D721Med (cell line): ENCODE measurements at regions not wholly inside any gene's neighbourhood (a gene's known extent, or its start where the extent isn't known, plus 50 kb on each side); places are given as distances from the start of the nearest gene placed in this dataset.

Experiments used
- DNase-seq: peaks from one replicate; pipeline ENCODE4 v3.0.0; 2011; ENCODE audit warnings: low spot score; ENCODE audit not compliant: insufficient read length
- FAIRE-seq: peaks from 2 replicates; lab custom pipeline; 2011; peaks lifted over from hg19 to GRCh38; lab: Jason Lieb, UNC
- TF ChIP-seq, protein P1 (sequence below): IDR thresholded peaks from 2 replicates; pipeline ENCODE4 v1.5.1; 2012; ENCODE audit warnings: mild to moderate bottlenecking, control low read depth; ENCODE audit not compliant: insufficient read depth; ENCODE audit errors: missing control alignments

DNA sequence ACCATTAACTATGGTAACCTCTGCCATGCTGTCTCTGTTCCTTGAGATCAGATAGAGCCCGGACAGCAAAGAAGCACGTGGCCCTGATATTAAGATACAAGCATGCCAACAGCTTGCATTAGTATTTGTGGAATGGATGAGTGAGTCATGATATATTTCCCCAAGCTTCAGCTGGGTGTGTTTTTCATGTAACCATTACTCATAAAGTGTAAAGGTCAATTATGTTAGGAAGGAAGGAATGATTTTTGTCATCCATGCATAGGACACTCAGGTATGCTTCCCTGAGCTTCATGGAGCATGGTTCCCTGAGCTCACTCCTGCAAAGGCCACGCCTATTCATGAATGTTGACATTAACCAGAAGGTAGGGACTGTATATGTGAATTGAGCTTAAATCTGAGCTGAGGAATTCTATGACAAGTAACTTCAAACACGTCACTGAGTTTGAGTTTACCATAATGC, 74.6 kb downstream of the ARL4C start:
- FAIRE-seq = no peak
- TF ChIP-seq, protein P1, sequence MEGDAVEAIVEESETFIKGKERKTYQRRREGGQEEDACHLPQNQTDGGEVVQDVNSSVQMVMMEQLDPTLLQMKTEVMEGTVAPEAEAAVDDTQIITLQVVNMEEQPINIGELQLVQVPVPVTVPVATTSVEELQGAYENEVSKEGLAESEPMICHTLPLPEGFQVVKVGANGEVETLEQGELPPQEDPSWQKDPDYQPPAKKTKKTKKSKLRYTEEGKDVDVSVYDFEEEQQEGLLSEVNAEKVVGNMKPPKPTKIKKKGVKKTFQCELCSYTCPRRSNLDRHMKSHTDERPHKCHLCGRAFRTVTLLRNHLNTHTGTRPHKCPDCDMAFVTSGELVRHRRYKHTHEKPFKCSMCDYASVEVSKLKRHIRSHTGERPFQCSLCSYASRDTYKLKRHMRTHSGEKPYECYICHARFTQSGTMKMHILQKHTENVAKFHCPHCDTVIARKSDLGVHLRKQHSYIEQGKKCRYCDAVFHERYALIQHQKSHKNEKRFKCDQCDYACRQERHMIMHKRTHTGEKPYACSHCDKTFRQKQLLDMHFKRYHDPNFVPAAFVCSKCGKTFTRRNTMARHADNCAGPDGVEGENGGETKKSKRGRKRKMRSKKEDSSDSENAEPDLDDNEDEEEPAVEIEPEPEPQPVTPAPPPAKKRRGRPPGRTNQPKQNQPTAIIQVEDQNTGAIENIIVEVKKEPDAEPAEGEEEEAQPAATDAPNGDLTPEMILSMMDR = no peak
- no peak for DNase-seq

DNA sequence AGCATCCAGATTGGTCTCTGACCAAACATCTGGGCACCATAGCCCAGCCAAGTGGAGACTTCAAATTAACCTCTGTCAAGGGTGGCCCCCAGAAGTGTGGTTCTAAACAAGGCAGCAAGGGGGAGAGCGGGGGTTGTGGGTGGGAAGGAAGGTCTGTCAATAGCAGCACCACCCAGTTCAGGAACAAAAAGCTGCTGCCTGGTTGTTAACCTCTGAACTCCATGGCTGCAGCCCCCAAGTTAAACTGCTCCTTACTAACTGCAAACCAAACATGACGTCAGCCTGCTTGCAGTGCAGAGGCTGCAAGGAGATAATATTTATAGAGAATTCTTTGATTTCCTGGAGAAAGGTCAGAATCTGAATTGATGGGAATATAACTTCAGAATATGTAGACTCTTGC, 76.5 kb downstream of the ARL4C start:
- DNase-seq = no peak
- TF ChIP-seq, protein P1 = no peak
- FAIRE-seq = no peak

DNA sequence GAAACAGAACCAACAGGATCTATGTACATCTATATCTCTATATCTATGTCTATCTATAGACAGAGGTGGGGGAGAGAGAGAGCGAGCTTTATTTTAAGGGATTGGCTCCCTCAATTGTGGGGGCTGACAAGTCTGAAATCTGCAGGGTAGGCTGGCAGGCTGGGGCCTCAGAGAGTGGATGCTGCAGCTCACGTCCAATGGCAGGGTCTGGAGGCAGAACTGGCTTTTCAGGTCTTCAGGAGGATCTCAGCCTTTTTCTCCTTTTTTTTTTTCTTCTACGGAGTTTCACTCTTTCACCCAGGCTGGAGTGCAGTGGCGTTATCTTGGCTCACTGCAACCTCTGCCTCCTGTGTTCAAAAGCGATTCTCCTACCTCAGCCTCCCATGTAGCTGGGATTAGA, 77.2 kb downstream of the ARL4C start:
- TF ChIP-seq, protein P1 = no peak
- DNase-seq = no peak
- FAIRE-seq = no peak

DNA sequence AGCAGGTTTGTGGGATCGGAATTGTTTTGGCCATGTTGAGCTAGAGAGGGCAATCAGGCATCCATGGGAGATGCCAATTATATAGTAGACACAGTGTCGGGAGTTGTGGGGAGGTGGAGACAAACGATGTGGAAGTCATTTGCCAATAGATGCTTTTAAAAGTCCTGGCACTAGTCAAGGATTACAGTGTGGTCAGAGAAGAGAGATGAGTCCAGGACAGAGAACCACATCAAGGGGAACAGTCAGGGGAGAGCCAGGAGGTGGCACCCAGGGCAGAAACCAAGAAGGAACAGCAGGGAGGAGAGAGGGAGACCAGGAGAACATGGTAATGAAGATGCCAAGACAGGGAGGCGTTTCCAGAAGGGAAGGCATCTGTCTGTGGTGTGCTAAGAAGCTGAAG, 81.2 kb downstream of the ARL4C start:
- DNase-seq (no peak), FAIRE-seq (no peak)
- TF ChIP-seq, protein P1 = no peak

DNA sequence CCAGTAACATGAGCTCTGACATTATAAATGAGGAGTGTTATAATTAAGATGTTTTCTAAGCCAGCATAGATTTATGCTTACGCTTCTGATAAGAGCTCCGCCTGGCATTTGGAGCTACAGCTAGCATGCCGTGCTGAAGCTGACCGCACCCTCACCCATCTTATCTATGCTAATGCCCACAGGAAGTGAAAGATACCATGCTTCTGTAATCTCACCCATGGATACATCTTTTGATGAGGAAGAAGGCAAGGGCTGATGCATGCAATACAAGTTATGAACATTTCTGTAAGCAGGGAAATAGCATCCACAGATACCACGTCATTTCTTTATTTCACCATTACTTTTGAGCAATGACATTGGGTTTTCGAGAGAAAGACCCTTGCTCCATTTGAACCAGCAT, 82.3 kb downstream of the ARL4C start:
- DNase-seq (no peak), FAIRE-seq (no peak)
- TF ChIP-seq, protein P1 = no peak

DNA sequence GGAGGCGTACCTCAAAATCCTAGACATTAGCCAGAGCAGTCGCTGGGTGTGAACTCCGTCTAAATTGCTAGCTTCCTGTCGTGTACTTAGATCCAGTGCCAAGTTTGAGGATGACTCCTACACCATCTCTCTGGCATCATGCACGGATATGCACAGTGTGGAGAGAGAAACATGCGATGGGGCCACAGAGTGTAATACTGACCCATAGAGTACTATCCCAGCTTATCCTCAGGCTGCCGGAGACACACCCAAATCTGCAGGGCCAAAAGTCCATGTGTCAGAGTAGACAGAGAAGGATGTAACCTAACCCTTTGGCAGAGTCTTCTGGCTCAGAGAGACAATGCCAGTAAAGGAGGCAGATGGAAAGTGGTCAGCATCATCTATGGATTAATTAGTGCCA, 84.2 kb downstream of the ARL4C start:
- DNase-seq = no peak
- TF ChIP-seq, protein P1 = no peak
- no peak for FAIRE-seq

DNA sequence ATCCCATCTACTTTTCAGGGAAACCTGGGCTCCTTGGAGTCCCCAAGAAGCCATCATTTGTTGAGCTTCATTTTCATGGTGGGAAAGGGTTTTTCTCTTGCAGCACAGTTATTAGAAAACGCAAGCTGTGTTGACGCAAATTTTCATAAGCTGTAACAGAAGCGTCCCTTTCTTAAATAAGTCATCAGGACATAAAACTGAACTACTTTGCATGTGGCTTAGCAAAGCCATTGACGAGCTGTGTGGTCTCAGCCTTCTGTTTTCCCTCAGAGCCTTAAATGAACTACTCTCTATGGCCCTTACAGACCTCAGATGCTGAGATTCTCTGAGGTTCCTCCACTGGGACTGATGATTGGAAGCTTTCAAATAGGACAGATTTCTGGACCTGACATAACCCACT, 85.1 kb downstream of the ARL4C start:
- TF ChIP-seq, protein P1 = no peak
- FAIRE-seq = no peak
- DNase-seq = no peak
